ENCODE measurements at regions not wholly inside any gene's neighbourhood (a gene's known extent, or its start where the extent isn't known, plus 50 kb on each side); places are given as distances from the start of the nearest gene placed in this dataset.

DNA sequence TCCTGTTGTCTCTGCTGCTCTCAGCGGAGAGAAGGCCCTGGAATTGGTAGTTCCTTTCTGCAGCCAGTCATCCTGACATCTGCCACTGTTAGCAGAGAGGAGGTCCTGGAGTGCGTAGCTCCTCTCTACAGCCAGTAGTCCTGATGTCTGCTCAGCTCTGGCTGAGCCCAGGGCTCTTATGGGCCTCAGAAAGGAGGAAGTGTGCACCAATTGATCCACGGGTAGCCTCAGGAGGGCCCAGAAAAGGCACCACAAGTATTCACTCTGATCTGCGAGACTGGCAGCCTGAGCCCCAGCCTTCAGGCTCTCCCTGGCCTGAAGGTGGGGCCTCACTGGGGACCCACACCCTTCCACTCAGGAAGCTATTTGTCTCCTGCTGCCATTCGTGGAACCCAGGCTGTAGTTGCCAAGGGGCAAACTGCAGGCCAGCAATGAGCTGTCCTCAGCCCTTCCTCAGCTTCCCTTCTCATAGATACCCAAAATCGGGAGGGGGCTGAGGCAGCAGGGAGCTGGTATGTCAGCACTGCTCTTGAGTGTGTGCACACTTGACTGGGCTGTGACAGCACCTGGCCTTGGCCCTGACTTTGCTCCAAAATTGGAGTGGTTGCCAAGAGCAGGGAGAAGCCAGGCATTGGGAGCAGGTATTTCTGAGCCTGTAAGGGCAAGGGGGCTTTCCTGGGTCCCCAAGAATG is 1049.5 kb upstream of the ACO1 start:
- Histone ChIP-seq H3K4me3 (no peak overlapping the region), H3K9me3 (replicated peaks) (peaks cover 9% of the 10 kb centered on the region), H3K27ac (replicated peaks) (peak overlapping the region; percentile 70), H3K27me3 (ENCODE audit: low read depth) (no peaks in the 10 kb centered on the region), H3K4me1 (peaks cover 21% of the 10 kb centered on the region), H3K36me3 (no peaks in the 10 kb centered on the region)
- no peak for DNase-seq
- intact Hi-C loops (cut with micrococcal nuclease): loop anchor here (2.0 kb wide), 1 partner anchor 60 kb away; no protein-coding TSS in a partner anchor
- TF ChIP-seq, protein P1, sequence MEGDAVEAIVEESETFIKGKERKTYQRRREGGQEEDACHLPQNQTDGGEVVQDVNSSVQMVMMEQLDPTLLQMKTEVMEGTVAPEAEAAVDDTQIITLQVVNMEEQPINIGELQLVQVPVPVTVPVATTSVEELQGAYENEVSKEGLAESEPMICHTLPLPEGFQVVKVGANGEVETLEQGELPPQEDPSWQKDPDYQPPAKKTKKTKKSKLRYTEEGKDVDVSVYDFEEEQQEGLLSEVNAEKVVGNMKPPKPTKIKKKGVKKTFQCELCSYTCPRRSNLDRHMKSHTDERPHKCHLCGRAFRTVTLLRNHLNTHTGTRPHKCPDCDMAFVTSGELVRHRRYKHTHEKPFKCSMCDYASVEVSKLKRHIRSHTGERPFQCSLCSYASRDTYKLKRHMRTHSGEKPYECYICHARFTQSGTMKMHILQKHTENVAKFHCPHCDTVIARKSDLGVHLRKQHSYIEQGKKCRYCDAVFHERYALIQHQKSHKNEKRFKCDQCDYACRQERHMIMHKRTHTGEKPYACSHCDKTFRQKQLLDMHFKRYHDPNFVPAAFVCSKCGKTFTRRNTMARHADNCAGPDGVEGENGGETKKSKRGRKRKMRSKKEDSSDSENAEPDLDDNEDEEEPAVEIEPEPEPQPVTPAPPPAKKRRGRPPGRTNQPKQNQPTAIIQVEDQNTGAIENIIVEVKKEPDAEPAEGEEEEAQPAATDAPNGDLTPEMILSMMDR (IDR thresholded peaks at IDR 0.05; ENCODE audit: borderline replicate concordance): no peak

DNA sequence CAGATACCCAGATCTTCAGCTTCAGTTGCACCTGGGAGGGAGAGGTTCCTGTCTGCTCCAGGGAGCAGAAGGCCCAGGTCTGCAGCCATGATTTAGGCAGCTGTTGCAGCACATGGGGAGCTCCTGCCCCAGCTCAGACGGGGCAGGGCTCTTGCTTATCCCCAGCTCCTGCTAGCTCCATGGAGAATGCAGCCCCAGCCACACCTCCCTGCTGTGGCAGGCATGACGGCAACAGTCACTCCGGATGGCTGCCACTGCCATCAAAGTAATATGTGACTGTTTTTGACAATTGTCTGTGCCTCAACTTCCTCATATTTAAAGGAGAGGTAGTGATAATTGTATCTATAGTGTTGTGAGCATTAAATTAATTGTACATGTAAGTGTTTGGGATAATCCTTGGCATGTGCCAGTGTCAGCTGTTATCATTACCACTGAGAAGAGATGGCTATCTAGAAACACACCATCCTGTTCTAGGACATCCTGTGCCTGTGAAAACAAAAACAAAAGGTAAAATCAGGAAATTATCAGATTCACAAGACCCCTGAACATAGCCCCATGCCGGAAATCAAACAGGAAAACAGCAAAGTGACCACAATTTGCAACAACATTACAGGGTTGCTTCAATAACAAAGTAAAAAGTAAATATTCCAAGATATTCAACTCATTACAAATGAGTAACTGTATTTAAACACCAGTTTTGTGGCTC is 1048.8 kb upstream of the ACO1 start:
- peaks cover 21% of the 10 kb centered on the region for H3K4me1 ChIP-seq
- peak overlapping the region; percentile 70 for H3K27ac ChIP-seq (replicated peaks)
- intact Hi-C loops (cut with micrococcal nuclease): loop anchor here (2.0 kb wide), 1 partner anchor 59 kb away; no protein-coding TSS in a partner anchor
- no peaks in the 10 kb centered on the region for H3K27me3 ChIP-seq (ENCODE audit: low read depth)
- DNase-seq: no peak
- TF ChIP-seq, protein P1 (IDR thresholded peaks at IDR 0.05; ENCODE audit: borderline replicate concordance): no peak
- no peaks in the 10 kb centered on the region for H3K36me3 ChIP-seq
- H3K4me3 ChIP-seq: no peak overlapping the region
- peaks cover 9% of the 10 kb centered on the region for H3K9me3 ChIP-seq (replicated peaks)

DNA sequence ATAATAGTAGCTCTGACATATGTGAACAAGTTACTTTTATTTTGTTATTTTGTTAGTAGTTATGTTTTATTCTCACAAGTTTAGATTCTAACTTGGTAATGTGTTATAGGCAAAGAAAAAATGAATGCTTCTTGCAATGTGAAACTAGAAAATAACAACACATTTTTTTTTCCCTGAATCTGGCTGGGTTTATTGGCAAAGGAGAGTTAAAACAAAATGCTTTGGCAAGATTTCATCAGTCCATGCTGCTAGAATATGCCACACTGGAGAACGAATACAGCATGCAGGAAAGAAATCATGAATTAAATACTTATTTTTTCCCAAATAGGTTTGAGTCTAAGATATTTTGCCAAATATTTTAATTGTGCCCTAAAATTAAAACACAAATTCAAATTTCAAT is 1048.1 kb upstream of the ACO1 start:
- DNase-seq: no peak
- intact Hi-C loops (cut with micrococcal nuclease): no loop called here
- peaks cover 9% of the 10 kb centered on the region for H3K9me3 ChIP-seq (replicated peaks)
- H3K4me3 ChIP-seq: no peak overlapping the region
- peak overlapping the region; percentile 70 for H3K27ac ChIP-seq (replicated peaks)
- H3K36me3 ChIP-seq: no peaks in the 10 kb centered on the region
- no peaks in the 10 kb centered on the region for H3K27me3 ChIP-seq (ENCODE audit: low read depth)
- H3K4me1 ChIP-seq: peaks cover 21% of the 10 kb centered on the region
- TF ChIP-seq, protein P1 (IDR thresholded peaks at IDR 0.05; ENCODE audit: borderline replicate concordance): no peak

DNA sequence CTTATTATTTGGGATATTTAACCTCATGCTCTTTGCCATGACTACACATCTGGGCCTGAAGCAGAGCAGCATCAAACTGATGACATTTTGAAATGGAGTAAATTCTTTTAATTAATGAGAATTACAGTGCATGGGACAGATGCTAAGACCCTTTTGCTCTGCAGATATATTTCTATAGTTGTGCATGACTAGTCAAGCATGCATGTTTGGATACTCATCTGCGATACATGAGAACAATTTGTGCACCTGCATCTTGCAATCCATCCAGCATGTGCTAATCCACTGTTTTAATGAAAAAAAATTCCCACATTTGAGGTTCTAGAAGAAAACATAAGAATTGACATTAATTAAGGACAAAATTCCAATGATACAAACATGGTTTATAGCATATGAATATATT is 1047.6 kb upstream of the ACO1 start:
- TF ChIP-seq, protein P1 (IDR thresholded peaks at IDR 0.05; ENCODE audit: borderline replicate concordance): no peak
- no peak for DNase-seq
- Histone ChIP-seq H3K4me3 (no peak overlapping the region), H3K4me1 (peaks cover 21% of the 10 kb centered on the region), H3K36me3 (no peaks in the 10 kb centered on the region), H3K9me3 (replicated peaks) (peaks cover 9% of the 10 kb centered on the region), H3K27ac (replicated peaks) (peak overlapping the region; percentile 70), H3K27me3 (ENCODE audit: low read depth) (no peaks in the 10 kb centered on the region)
- intact Hi-C loops (cut with micrococcal nuclease): no loop called here

DNA sequence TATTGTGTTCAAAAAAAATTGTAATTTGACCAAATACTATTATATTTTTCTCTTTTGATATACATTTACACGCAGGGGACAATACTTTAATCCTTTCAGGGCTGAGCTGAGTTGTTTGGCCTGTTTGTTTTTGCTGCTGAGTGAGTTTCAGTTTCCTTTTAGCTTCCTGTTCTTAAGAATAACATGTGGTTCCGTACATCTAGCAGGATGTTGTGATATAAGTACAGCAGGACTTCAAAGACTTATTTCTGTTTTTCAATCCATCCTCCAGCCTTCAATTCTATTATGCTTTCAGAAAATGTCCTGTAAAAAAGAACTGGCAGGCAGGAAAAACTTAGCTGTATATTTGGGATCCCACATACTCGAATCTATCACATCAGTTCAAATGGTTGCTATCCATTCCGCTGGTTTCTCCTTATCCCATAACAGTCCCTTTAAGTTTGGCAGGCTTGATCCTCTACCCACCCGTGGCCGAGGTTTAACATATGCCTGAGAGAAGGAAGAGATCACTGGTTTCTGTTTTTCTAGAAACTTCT is 1037.3 kb upstream of the ACO1 start:
- H3K27ac ChIP-seq (replicated peaks): peak overlapping the region; percentile 43
- peaks cover 13% of the 10 kb centered on the region for H3K9me3 ChIP-seq (replicated peaks)
- no peak for DNase-seq
- intact Hi-C loops (cut with micrococcal nuclease): no loop called here
- H3K36me3 ChIP-seq: no peaks in the 10 kb centered on the region
- no peaks in the 10 kb centered on the region for H3K27me3 ChIP-seq (ENCODE audit: low read depth)
- peak overlapping the region; percentile 37 for H3K4me3 ChIP-seq
- TF ChIP-seq, protein P1 (IDR thresholded peaks at IDR 0.05; ENCODE audit: borderline replicate concordance): no peak
- H3K4me1 ChIP-seq: peaks cover 4% of the 10 kb centered on the region

Data from left ventricle myocardium inferior (tissue), 1 donor.